Astrocyte (in vitro differentiated cells and primary cell): ENCODE measurements at regions not wholly inside any gene's neighbourhood (a gene's known extent, or its start where the extent isn't known, plus 50 kb on each side); places are given as distances from the start of the nearest gene placed in this dataset.

Source experiments
- DNase-seq: peaks from one replicate; pipeline ENCODE4 v3.0.0-alpha.2; 2010; ENCODE audit warnings: low read depth
- FAIRE-seq: peaks from 2 replicates; lab custom pipeline; 2011; peaks lifted over from hg19 to GRCh38; lab: Jason Lieb, UNC
- H2AFZ ChIP-seq: 2 replicates; pipeline ENCODE4 v1.6.0; 2012; ENCODE audit warnings: low read depth, low read length, inconsistent platforms
- H3K27ac ChIP-seq: 2 replicates; pipeline ENCODE4 v1.5.1; 2011; ENCODE audit warnings: low read depth, low read length, inconsistent platforms
- H3K27me3 ChIP-seq: 2 replicates; pipeline ENCODE4 v1.6.0; 2011; ENCODE audit warnings: low read length, inconsistent platforms; ENCODE audit not compliant: insufficient read depth
- H3K36me3 ChIP-seq: 2 replicates; pipeline ENCODE4 v1.5.1; 2011; ENCODE audit warnings: low read length, inconsistent platforms; ENCODE audit not compliant: insufficient read depth
- H3K4me1 ChIP-seq: 2 replicates; pipeline ENCODE4 v1.5.1; 2011; ENCODE audit warnings: low read length, inconsistent platforms; ENCODE audit not compliant: insufficient read depth
- H3K4me2 ChIP-seq: 2 replicates; pipeline ENCODE4 v1.6.0; 2012; ENCODE audit warnings: low read length, inconsistent platforms
- H3K4me3 ChIP-seq: 2 replicates; pipeline ENCODE4 v1.5.1; 2011; ENCODE audit warnings: low read depth, mild to moderate bottlenecking, low read length, inconsistent platforms; ENCODE audit not compliant: insufficient read depth
- H3K79me2 ChIP-seq: 2 replicates; pipeline ENCODE4 v1.6.0; 2012; ENCODE audit warnings: mild to moderate bottlenecking, low read length, inconsistent platforms; ENCODE audit not compliant: insufficient read depth
- H3K9ac ChIP-seq: 2 replicates; pipeline ENCODE4 v1.6.0; 2012; ENCODE audit warnings: mild to moderate bottlenecking, low read length, inconsistent platforms
- H3K9me3 ChIP-seq: 2 replicates; pipeline ENCODE4 v1.5.1; 2012; ENCODE audit warnings: low read depth, mild to moderate bottlenecking, low read length, inconsistent platforms; ENCODE audit not compliant: insufficient read depth
- H4K20me1 ChIP-seq: 2 replicates; pipeline ENCODE4 v1.6.0; 2012; ENCODE audit warnings: low read length, inconsistent platforms; ENCODE audit not compliant: insufficient read depth
- H3K27ac Mint-ChIP-seq: one replicate; pipeline ENCODE4 v1.8.0; 2021; ENCODE audit warnings: mild to moderate bottlenecking, mixed read lengths; ENCODE audit not compliant: unreplicated experiment
- H3K27me3 Mint-ChIP-seq: one replicate; pipeline ENCODE4 v1.8.0; 2021; ENCODE audit warnings: low read depth, mixed read lengths; ENCODE audit not compliant: unreplicated experiment
- H3K36me3 Mint-ChIP-seq: one replicate; pipeline ENCODE4 v1.8.0; 2021; ENCODE audit warnings: low read depth, mixed read lengths; ENCODE audit not compliant: unreplicated experiment
- H3K4me1 Mint-ChIP-seq: one replicate; pipeline ENCODE4 v1.8.0; 2021; ENCODE audit warnings: low read depth, mixed read lengths; ENCODE audit not compliant: unreplicated experiment
- H3K4me3 Mint-ChIP-seq: one replicate; pipeline ENCODE4 v1.8.0; 2021; ENCODE audit warnings: mild to moderate bottlenecking, moderate library complexity, mixed read lengths; ENCODE audit not compliant: unreplicated experiment
- H3K9me3 Mint-ChIP-seq: one replicate; pipeline ENCODE4 v1.8.0; 2021; ENCODE audit warnings: mild to moderate bottlenecking, mixed read lengths; ENCODE audit not compliant: unreplicated experiment
- CTCF ChIP-seq: IDR thresholded peaks from 2 replicates; pipeline ENCODE4 v1.5.1; 2011; ENCODE audit warnings: low read depth, mild to moderate bottlenecking, inconsistent platforms, low read length, moderate library complexity; ENCODE audit not compliant: insufficient read depth
- EZH2 ChIP-seq: IDR thresholded peaks from 2 replicates; pipeline ENCODE4 v1.6.1; 2012; ENCODE audit warnings: mild to moderate bottlenecking, low read length, inconsistent platforms; ENCODE audit not compliant: insufficient read depth

GRCh38 chr1:106705971-106706370 is 350.5 kb upstream of the PRMT6 start:
- H3K4me1 ChIP-seq: no peaks in the 10 kb centered on the region
- H3K4me3 ChIP-seq: no peak overlapping the region
- H3K4me3 Mint-ChIP-seq: no peak overlapping the region
- peaks cover 2% of the 10 kb centered on the region for H3K9me3 Mint-ChIP-seq
- no peak for FAIRE-seq
- no peaks in the 10 kb centered on the region for H3K36me3 Mint-ChIP-seq
- no peak for TF ChIP-seq CTCF
- no peak for TF ChIP-seq EZH2
- H3K27ac ChIP-seq: no peak overlapping the region
- no peaks in the 10 kb centered on the region for H3K79me2 ChIP-seq
- no peaks in the 10 kb centered on the region for H3K9me3 ChIP-seq
- H3K27me3 ChIP-seq: no peaks in the 10 kb centered on the region
- H2AFZ ChIP-seq: no peak overlapping the region
- H3K27me3 Mint-ChIP-seq: no peaks in the 10 kb centered on the region
- H4K20me1 ChIP-seq: no peaks in the 10 kb centered on the region
- no peak overlapping the region for H3K27ac Mint-ChIP-seq
- no peaks in the 10 kb centered on the region for H3K36me3 ChIP-seq
- no peak overlapping the region for H3K9ac ChIP-seq
- no peak for DNase-seq
- H3K4me2 ChIP-seq: no peak overlapping the region
- H3K4me1 Mint-ChIP-seq: no peaks in the 10 kb centered on the region

GRCh38 chr1:106717591-106717990 is 338.9 kb upstream of the PRMT6 start:
- H3K9me3 Mint-ChIP-seq: no peaks in the 10 kb centered on the region

More at GRCh38 chr1:106717591-106717990, 338.9 kb upstream of the PRMT6 start:
- no peak overlapping the region for H2AFZ ChIP-seq
- H3K27ac Mint-ChIP-seq: no peak overlapping the region
- H3K9me3 ChIP-seq: no peaks in the 10 kb centered on the region
- H3K4me1 Mint-ChIP-seq: no peaks in the 10 kb centered on the region
- no peak overlapping the region for H3K4me3 ChIP-seq
- FAIRE-seq (no peak), DNase-seq (no peak)
- no peak overlapping the region for H3K4me2 ChIP-seq
- no peaks in the 10 kb centered on the region for H3K4me1 ChIP-seq
- H3K27me3 Mint-ChIP-seq: no peaks in the 10 kb centered on the region
- H3K4me3 Mint-ChIP-seq: no peak overlapping the region
- TF ChIP-seq CTCF: no peak
- TF ChIP-seq EZH2: no peak
- H4K20me1 ChIP-seq: no peaks in the 10 kb centered on the region
- H3K27me3 ChIP-seq: no peaks in the 10 kb centered on the region
- no peaks in the 10 kb centered on the region for H3K79me2 ChIP-seq
- H3K27ac ChIP-seq: no peak overlapping the region
- H3K36me3 ChIP-seq: no peaks in the 10 kb centered on the region
- no peaks in the 10 kb centered on the region for H3K36me3 Mint-ChIP-seq
- H3K9ac ChIP-seq: no peak overlapping the region
